8988T (cell line): ENCODE measurements at regions not wholly inside any gene's neighbourhood (a gene's known extent, or its start where the extent isn't known, plus 50 kb on each side); places are given as distances from the start of the nearest gene placed in this dataset.
"Not testable (repeated sequence)": the region's sequence is repeated elsewhere in the genome, so short reads cannot be mapped to it uniquely, and the experiment has no call there.

Source experiments
- DNase-seq: peaks from one replicate; pipeline ENCODE4 v3.0.0; 2011

GRCh38 chr6:164807125-164807524 is 502.3 kb downstream of the C6orf118 start:
- DNase-seq = no peak

GRCh38 chr6:164795056-164795815 is 514.2 kb downstream of the C6orf118 start:
- no peak for DNase-seq

GRCh38 chr6:164792666-164793065 is 516.7 kb downstream of the C6orf118 start:
- no peak for DNase-seq

GRCh38 chr6:164791498-164791897 is 517.9 kb downstream of the C6orf118 start:
- no peak for DNase-seq

GRCh38 chr6:164763788-164764187 is 545.6 kb downstream of the C6orf118 start:
- DNase-seq = no peak

GRCh38 chr6:164757451-164757850 is 552.0 kb downstream of the C6orf118 start:
- no peak for DNase-seq

GRCh38 chr6:164756723-164757122 is 552.7 kb downstream of the C6orf118 start:
- DNase-seq = no peak

GRCh38 chr6:164756142-164756541 is 553.3 kb downstream of the C6orf118 start:
- no peak for DNase-seq

GRCh38 chr6:164753517-164753916 is 555.9 kb downstream of the C6orf118 start:
- DNase-seq = no peak

- no peak for DNase-seq
Measured at GRCh38 chr6:164751395-164751794, 558.0 kb downstream of the C6orf118 start.

- no peak for DNase-seq
Measured at GRCh38 chr6:164750128-164750527, 559.3 kb downstream of the C6orf118 start.

- DNase-seq = no peak
Measured at GRCh38 chr6:164749221-164750064, 560.0 kb downstream of the C6orf118 start.

GRCh38 chr6:164744301-164744700 is 565.1 kb downstream of the C6orf118 start:
- no peak for DNase-seq

- no peak for DNase-seq
Measured at GRCh38 chr6:164741938-164742451, 567.4 kb downstream of the C6orf118 start.

- not testable (repeated sequence) for DNase-seq
Measured at GRCh38 chr6:164736090-164736489, 573.3 kb downstream of the C6orf118 start.

- no peak for DNase-seq
Measured at GRCh38 chr6:164731539-164731938, 577.9 kb downstream of the C6orf118 start.

GRCh38 chr6:164721460-164721859 is 587.9 kb downstream of the C6orf118 start:
- no peak for DNase-seq

- DNase-seq = no peak
Measured at GRCh38 chr6:164700497-164700896, 608.9 kb downstream of the C6orf118 start.

- no peak for DNase-seq
Measured at GRCh38 chr6:164695896-164696295, 613.5 kb downstream of the C6orf118 start.

GRCh38 chr6:164694386-164694785 is 615.0 kb downstream of the C6orf118 start:
- DNase-seq = no peak

GRCh38 chr6:164693944-164694343 is 615.5 kb downstream of the C6orf118 start:
- no peak for DNase-seq

- no peak for DNase-seq
Measured at GRCh38 chr6:164692772-164693510, 616.5 kb downstream of the C6orf118 start.
